HG03571 (cell line): ENCODE measurements at regions not wholly inside any gene's neighbourhood (a gene's known extent, or its start where the extent isn't known, plus 50 kb on each side); places are given as distances from the start of the nearest gene placed in this dataset.

ENCODE experiments used
- ATAC-seq: cut with Tn5 transposase; IDR thresholded peaks from one replicate; pipeline ENCODE4 v1.9.1; 2021; ENCODE audit not compliant: unreplicated experiment

- ATAC-seq: no peak
These were observed 139.0 kb upstream of the NTM start for GRCh38 chr11:131231317-131231940.

DNA sequence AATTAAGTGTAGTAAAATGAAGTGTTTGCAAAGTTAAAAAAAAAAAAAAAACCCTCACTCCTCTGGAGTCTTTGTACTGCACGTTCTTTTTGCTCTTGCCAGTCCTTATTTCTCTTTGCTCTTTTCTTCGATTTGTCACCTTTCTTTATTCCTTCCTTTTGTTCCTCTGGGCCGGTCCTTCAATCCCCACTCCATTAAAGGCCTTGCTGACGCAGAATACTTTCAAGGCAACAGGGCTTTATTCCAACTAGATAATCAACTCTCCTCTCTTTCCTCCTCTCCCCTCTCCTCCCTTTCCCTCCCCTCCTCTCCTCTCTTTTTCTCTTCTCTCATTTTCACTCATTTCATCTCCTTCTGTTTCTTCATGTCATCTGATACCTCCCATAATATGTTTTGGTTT lies 138.2 kb upstream of the NTM start:
- no peak for ATAC-seq

DNA sequence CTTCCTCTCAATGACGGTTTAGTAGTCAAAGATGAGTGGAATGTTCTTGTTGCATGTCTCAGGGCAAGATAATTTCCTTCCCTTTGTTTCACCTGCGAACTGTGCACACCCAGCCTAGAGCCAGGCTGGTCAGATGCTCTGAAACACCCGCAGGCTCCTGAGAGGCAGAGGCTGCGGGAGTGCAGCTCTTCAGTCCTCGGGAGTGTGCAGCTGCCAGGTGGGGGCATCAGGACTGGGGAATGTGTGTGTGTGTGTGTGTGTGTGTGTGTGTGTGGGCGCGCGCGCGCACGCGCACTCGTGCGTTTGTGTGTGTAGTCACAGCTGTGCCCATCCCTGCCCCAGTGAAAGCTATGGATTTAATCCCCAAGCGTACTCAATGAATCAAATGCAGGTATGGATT lies 136.2 kb upstream of the NTM start:
- ATAC-seq: no peak

DNA sequence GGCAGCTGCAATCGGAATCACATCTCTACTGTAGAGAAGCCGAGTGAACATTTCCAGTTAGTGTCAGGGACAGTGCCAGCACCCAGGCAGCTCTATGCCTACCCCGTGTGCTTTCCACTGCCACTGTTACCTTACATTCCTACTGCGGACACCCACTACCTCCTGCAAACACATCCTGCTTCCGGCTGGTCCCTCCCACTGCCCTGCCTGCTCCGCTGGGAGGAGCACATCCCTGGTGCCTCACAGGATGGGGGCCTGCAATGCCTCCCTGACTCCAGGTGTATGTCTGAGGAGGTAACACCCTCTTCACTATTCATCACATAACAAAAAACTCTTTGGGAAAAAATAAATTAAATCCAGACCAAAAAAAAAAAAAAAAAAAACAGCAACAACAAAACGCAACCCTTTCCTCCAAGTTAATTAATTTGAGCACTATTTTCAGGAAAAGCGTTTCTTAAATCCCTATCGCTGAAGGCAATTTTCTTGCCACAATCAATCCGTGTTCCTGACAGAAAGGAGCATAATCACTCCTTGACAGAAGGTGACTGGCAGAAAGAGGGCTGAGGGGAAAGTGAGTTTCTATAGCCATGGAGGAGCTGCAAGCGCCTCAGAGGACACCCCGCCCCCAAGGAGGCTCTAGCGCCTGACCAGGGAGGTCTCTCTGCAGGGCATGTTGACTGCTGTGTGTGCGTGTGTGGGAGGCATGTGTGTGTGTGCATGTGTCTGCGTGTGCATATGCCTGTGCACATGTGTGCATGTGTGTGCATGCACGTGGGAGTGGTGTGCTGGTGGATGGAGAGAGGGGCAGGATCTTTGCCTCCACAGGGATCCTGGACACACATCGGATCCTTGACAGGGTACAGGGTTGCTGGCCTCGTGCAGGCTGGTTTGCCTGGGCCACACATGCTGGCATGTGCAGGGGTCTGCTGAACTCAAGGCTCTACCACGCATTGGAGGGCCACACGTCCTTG lies 134.8 kb upstream of the NTM start:
- ATAC-seq: no peak

DNA sequence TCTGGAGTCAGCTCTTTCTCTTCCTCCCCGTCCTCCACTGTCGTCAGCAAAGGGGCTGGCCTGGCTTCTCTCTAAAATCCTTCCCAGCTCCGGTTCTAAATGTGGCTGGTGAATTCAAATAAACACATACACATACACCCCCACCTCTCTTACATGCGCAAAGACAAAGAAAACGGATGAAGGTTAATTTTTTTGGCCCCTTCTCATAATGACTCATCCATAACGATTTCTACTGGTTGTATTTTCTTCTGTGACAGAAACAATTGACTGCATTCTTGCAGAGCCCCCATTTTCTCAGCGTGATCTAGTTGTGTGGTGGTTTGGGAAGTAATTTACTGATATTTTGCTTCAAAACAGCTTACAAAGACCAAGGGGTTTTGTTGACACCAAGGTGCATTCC lies 130.0 kb upstream of the NTM start:
- no peak for ATAC-seq

DNA sequence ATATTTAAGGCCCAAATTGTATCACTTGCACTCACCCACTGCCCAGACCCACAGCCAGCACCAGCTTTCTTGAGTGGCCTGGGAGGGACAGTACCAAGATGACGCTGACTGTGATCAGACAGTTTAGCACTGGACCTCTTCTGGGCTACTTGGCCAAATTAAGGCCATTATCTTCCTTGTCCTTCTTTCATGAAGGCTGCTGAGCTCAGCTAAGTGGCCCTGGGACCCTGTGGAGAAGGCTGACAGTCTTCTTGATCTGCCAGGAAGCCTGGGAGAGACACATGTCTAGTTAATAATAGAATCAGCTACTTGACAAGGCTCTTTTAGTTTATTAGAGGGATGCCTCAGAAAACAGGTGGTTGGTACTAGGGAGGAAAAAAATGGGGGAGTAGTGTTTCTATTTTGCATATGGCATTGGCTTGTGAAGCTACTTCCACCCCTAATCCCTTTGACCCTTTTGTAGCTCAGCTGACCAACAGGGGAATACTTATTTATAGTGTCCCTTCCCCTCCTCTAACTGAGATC lies 127.9 kb upstream of the NTM start:
- no peak for ATAC-seq

DNA sequence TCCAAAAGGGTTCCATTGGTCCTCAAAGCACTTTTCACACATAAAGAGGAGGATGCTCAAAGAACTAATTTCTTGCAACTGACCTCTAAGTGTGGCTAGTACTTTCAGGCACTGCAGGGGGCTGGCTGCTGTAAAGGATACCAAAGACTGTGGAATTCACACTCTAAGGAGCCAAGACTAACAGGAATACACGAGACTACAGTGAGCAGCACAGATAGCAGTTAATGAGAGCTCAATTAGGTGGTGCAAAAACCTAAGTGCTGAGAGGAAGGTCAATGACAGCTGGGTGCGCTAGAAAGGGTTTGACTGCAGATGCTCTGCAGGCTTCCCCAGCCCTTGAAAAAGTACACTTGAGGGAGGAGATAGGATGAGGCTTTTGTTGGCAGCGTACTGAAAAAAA lies 124.3 kb upstream of the NTM start:
- no peak for ATAC-seq

DNA sequence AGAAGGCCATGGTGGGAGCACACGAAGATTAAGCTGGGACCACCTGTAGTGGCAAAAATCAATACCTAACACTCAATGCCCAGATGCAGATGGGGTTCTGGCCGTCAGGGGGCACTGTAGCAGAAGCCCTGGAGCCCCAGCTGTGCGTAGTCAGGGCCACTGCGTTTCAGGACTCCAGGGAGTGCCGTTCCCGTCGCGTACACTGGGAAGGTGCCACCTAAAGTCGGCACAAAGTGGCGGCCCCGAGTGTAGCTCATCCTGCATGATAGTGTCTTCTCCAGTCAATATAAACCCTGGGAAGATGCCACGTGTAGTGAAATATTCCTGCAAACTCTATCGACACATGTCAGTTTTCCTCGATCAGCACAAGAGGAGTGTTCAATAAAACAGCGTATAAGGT lies 123.8 kb upstream of the NTM start:
- no peak for ATAC-seq

DNA sequence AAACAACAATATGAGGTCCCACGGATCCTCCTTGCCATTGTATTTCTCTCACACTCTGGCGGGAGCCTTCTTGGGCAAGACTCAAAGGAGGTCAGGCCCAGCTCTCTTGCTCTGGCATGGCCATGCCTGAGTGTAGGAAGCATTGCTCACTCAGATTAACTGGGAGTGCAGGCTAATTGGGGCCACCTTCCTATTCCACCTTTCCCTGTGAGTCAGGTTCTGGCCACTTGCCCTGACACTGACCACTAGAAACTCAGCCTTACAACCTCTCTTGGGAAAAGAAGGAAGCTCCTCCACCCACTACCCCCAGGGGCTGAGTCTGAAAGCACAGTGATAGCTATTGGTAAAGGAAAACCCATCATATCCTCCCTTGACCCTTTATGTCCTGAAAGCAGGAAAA lies 121.8 kb upstream of the NTM start:
- no peak for ATAC-seq

DNA sequence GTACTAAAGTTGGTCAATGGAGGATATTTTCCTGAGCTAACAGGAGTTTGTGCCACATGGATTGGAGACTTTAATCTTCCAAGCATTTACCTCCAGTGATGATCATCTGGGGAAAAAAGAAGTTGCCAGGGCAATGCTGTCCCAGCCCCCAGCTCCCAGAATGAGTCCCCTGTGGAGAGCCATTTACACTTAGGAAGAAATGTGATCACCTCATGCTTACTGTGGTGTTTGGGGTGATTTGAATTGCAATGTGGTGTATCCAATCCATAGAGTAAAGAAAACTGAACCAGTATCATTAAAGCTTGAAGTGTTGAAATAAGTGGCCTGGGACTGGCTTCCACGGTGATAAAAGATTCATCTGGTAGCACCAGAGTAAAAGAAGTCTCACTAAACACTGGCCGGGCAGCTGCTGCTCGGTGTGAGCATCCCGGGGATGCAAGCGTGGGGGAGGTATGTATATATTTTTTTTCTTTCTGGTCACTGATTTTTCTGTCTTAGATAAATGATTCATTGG lies 117.2 kb upstream of the NTM start:
- ATAC-seq: no peak

DNA sequence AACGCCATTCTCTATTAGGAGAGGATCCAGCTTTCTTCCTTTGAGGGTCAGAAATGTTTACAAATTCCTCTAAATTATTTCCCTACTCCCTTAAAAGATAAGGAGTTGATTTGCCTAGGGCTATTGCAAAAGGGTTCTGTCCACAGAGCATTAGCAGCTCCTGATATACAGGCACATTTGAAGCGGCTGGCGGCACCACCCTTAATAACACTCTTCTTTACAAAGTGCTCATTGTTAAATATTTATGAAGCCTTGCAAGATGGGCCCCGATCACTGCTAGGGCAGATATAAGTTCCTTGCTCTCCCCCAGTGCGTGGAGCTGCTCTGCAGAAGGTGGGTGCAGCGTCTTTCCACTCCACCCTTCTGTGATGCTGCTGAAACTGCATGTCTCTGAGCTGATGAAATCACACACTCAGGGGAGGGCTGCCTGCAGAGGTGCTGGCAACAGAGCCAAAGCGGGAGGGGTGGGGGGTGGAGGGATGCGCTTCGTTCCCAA lies 116.7 kb upstream of the NTM start:
- no peak for ATAC-seq

- ATAC-seq: no peak
These were observed 116.2 kb upstream of the NTM start for GRCh38 chr11:131254254-131254653.

DNA sequence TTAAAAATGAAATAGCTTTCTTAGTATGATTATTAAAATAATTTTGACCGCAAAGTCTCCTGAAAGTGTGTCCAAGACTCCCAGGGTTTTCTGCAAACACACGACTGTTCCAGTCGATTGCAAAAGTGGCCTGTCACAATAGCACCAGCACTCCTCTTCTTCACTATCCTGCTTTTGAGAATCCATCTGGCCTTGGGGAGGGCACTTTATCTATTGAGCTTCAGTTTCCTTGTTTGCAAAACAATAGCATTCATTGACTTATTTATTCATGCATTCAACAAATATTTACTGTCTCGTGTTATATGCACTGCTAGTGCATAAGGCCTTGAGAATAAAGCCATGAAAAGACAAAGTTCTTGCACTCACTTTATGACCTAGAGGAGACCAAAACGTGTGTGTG lies 96.2 kb upstream of the NTM start:
- no peak for ATAC-seq

- ATAC-seq: no peak
These were observed 94.8 kb upstream of the NTM start for GRCh38 chr11:131275580-131275979.

DNA sequence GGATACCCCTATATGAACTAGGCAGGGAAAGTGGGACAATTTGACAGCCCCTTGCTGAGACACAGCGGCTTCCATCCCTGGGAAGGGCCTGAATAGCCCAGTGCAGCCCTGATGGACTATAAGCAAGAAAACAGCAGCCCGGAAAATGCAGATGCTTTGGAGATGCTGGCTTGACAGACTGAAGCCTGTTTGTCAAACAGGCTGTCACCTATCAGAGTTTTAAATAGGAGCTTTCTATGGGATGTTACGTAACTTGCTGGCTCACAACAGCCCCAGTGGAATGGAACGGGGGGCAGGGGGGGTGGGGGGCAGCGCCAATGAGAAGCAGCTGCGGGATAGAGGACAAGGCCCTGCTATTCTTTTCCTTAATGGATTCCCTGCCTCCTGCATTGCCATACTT lies 91.9 kb upstream of the NTM start:
- no peak for ATAC-seq

DNA sequence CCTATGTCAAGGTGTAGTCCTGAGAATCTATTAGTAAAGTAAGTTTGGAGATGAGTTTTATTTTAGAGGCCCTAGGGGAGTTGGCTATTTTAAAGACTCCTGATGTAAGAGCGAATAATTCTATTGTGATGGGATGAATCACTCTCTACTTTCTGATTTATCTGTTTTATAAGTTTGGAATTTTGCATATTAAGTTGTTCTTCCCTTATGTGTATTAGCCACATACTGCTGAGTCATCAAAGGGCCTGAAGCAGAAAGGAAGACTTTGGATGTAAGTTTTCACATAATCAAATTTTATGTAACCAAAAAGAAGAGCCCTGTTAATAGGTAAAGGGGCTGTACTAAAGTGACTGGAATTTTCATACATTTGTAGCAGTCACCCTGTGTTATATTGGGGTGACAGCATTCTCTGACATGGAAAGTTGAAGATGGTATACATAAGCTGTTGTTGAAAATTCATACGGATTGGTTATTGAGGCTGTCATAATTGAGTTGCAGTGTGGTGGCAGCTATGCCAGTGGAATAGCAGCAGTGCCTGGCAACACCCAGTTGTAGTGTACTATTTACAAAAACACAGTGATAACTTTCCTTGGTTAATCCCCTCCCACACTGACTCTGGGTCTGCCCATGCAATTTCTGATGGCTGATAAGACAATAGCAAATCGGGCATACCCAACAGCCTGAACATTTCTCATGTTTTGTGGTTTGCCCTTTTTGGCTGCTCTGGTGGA lies 90.6 kb upstream of the NTM start:
- no peak for ATAC-seq

DNA sequence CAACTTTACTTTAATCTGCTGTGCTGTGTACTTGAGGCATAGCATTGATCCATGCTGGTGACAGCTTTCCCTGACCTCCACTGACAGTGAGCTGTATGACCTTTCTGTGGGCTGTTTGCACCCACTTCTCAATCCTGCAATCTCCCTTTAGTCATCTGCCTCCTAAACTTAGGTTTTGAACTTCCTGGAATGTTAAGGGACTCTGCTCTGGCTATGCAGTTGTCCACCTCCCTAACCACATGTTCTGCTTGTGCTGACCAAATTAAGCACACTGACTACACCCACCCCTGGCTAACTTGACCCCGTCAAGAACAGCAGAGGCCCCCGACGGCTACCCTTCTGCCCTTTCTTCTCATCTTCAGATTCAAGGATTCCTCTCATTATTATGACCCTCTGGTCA lies 89.1 kb upstream of the NTM start:
- ATAC-seq: no peak

DNA sequence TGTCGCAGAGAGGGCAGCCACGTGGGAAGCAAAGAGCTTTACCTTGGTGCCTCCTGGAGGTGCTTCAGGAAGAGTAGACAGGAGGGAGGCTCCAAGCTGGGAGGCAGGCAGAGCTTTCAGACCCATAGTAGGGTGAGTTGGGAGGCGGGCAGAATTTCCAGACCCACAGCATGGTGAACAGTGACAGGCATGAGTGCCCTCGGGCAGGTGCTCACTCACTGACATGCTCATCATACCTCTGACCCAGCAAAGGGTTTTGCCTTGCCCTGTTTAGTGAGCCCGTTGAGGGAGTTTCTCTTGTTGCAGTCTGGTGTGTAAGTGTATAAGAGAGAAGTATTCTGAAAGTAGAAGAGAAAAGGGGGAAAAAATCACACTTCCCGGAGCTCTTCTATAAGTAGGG lies 86.4 kb upstream of the NTM start:
- no peak for ATAC-seq

GRCh38 chr11:131288521-131289091 lies 81.8 kb upstream of the NTM start:
- no peak for ATAC-seq

- no peak for ATAC-seq
These were observed 80.2 kb upstream of the NTM start for GRCh38 chr11:131290185-131290584.

DNA sequence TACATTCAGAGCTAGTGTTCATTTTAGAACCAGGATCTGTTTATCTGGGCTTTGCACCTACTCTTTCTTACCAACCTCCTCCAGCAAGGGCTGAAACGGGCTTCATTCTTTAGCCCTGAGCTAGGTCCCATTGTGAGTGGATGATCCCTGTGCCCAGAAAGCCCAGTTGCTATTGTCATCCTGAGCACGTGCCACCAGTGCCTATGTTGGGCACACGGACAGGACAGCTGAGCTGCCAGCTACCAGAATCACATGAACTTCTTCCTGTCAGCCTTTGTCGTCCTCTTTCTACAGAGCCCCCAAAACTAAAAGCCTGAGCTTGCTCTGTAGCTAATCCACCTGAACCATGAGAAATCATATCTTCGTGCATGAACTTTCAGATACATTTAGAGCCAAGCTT lies 74.4 kb upstream of the NTM start:
- ATAC-seq: no peak
